NCI-H82 treated with DMSO at 0.1 percent for 48 hours (cell line): ENCODE measurements at regions not wholly inside any gene's neighbourhood (a gene's known extent, or its start where the extent isn't known, plus 50 kb on each side); places are given as distances from the start of the nearest gene placed in this dataset.
"Not testable (repeated sequence)": the region's sequence is repeated elsewhere in the genome, so short reads cannot be mapped to it uniquely, and the experiment has no call there.

Experiments
- DNase-seq: peaks from one replicate; lab custom pipeline; 2025; ENCODE audit not compliant: unreplicated experiment; lab: John Stamatoyannopoulos, UW

DNA sequence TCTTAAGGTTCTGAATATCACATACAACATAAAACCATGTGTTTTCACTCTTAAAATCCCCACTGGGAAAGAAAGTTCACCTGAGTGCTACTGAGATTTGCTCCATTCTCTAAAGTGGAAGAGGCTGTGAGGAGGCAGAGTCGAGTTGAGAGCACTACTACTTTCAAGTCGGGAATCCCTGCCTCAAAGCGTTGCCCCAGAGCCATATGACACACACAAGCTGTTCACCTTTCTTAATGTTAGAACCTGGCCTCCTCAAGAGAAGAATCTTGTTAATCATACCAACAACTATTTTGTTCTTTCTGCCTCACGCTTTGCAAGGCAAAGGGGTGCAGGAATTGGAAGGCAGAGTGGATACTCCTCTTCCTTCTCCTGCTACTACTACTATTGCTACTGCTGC, 149.7 kb upstream of the DAAM1 start:
- DNase-seq, result no peak

DNA sequence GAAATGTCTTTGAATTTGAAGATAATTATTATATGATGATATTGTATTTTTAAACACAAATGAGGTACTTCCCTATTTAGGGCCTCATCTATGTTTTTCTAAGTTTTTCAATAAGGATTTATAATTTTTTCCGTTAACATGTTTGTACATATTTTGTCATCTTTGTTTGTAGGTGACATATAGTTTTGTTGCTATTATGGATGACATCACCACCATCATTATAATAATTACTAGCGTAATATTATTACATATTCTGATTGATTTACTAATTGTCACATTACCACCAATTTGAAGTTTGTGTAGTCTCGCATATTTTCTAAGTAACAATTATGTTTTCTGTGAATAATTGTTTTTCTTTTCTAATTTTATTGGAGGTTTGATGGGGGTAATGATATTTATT, 147.2 kb upstream of the DAAM1 start:
- no peak for DNase-seq

DNA sequence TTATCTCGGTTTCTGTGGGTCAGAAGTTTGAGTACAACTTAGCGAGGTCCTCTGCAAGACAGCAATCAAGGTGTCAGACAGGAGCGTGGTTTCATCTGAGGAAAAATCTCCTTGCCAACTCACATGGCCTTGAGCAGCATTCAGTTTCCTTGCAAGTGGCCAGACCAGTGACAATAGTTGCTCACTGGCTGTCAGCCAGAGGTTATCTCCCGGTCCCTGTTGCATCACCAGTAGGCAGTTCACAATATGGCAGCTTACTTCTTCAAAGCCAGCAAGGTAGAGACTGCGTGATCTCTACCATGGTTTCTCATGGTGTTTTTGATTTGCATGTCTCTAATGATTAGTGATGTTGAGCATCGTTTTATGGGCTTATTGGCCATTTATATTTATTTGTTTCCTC, 143.8 kb upstream of the DAAM1 start:
- DNase-seq, result no peak

DNA sequence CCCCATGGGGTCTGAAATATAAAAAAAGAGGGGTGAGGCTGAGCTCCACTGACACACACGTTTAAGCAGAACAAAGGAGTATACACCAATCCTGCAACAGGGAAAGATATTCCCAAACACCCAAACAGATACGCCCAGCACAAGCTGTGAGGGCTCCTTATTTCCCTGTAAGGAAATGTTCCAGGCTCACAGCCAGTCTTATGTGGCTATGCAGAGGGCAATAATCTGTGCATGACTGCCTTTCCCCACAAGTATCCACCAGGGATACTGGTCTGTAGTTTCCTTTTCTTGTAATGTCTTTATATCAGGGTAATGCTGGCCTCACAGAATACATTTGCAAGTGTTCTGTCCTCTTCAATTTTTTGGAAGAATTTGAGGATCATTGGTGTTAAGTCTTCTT, 141.7 kb upstream of the DAAM1 start:
- no peak for DNase-seq

DNA sequence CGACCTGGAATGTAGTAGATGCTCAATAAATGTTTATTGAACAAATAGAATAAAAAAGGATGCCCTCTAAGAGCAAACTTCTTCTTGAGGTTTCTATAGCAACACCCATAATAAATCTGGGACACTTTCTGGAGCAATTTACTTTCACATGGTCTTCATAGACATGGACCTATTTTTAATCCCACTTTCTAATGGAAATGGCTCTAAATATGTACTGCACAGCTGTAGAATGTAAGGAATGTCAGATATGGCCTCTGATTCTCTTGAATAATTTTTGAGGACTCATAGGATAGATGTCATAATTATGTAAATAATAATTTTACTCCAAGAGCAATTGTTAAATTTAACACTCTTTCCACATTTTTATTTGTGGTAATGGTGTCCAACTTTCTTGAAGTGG, 133.5 kb upstream of the DAAM1 start:
- no peak for DNase-seq

DNA sequence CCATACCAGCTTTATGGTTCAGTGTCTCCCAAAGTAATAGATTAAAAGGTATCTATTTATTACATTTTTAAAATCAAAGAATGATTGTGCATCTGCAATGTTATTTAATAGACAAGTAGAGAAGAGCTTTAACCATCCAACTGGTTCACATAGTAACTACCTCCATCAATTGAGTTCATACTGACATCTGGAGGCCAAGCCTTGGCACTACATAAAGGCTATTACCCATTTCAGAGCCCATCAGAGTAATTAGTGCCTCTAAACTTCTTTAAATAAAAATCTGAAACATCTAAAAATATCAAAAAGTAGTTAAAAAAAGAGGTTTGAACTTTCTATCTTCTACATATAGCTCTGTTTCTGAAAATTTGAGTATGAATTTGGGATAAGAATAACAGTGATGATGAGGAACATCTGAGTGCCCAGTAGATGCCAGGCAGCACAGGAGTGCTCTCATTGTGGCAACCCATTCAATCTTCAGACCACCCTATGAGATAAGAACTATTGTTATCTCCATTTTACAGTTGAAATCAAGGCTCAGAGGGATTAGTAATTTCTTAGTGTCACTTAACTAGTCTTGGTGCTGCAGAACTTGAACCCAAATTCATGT, 132.9 kb upstream of the DAAM1 start:
- no peak for DNase-seq

DNA sequence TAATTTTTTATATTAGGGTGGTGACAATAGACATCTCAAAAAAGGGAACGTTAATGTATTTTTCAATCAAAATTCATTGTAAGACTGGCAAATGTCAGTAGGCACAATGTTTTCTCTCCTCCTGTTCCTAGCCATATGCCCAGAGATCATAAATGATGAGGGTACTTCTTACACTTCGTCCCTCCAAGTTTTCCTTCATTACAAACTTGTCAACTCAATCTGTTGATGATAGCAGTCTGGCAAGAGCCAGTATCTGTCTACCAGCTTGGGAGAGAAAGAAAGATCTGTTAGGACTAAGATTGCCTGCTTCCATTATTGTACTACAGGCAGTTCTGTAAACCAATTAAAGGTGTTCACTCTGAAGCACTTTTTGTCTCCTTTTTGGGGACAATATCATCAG, 130.9 kb upstream of the DAAM1 start:
- no peak for DNase-seq

DNA sequence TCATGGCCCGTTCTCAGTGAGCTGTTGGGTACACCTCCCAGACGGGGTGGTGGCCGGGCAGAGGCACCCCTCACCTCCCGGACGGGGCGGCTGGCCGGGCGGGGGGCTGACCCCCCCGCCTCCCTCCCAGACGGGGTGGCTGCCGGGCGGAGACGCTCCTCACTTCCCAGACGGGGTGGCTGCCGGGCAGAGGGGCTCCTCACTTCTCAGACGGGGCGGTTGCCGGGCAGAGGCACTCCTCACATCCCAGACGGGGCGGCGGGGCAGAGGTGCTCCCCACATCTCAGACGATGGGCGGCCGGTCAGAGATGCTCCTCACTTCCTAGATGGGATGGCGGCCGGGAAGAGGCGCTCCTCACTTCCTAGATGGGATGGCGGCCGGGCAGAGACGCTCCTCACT, 129.7 kb upstream of the DAAM1 start:
- not testable (repeated sequence) for DNase-seq

DNA sequence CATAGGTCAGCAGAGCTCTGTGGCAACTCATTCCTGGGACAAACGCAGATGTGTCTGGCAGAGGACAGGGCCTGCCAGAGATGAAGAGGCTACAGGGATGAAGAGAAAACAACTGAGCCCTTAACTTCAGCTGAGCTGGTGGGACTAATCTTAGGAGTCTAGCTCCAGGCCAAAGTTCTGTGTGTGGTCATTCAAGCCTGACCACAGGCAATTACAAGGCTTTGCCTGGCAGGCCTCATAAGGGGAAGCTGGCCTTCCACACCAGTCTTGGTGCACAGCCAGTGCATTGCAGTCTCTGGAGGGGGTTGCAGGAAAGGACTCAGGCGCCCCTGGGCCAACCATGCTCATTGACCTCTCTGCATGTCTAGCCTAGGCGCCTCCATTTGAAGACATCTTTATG, 127.6 kb upstream of the DAAM1 start:
- no peak for DNase-seq

DNA sequence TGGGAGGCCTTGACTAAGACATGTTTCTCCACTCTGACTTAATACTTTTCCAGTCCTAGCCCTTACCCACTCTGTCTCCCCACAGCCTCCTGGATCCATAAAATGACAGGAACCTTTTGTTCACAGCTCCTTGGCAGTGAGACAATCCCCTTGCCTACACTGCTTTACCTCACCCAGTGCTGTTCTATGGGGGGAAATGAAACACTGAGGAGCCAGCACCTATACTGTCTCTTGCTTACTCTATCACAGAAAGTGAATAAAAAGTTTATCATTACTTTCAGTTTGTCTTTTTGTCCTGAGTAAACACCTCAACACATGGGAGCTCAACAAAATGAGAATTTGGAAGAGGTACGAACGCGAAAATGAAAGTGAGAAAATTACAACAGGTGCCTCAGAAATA, 127.2 kb upstream of the DAAM1 start:
- DNase-seq, result no peak

DNA sequence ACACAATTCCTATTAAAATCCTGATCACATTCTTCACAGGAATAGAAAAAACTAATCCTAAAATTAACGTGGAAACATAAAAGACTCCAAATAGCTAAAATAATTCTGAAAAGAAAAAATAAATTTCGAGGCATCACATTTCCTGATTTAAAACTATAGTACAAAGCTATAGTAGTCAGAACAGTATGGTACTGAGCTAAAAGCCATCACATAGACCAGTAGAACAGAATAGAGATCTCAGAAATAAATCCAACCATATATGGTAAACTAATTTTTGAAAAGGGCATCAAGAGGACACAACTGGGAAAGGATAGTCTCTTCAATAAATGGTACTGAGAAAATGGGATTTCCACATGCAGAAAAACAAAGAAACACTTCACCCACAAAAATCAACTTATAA, 125.2 kb upstream of the DAAM1 start:
- no peak for DNase-seq

DNA sequence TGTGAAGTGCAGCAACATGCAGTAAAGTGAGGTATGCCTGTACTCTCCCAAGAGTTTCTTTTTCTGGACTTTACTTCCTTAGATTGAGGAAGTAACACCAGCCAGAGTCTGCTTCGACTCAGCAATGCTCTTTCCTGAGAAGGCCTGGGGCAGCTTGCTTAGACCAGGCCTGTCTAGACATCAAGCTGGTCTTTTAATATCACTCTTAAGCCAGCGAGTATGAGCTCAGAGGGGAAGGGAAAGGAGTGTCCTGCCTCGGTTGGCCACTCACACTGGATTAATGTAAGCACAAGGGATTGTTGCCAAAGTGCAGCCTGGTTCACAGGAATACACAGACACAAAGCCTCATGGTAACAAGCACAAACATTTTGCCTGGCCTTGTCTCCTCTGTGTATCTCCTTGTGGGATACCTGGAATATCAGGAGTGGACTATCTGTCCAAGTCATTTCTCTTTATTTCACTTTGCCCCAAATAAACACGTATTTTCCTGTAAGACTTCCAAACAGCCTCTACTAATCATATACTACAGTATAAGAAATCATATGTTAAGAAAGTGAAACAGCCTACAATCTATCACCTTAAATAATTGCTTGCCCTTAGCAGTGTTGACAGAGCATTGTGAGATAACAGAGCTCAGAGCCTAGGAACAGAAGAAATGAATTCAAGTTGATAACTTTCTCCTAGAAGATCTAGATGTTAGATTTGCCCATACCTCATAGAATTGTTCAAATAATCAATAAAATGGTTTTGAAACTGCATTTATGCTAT, 121.2 kb upstream of the DAAM1 start:
- no peak for DNase-seq

DNA sequence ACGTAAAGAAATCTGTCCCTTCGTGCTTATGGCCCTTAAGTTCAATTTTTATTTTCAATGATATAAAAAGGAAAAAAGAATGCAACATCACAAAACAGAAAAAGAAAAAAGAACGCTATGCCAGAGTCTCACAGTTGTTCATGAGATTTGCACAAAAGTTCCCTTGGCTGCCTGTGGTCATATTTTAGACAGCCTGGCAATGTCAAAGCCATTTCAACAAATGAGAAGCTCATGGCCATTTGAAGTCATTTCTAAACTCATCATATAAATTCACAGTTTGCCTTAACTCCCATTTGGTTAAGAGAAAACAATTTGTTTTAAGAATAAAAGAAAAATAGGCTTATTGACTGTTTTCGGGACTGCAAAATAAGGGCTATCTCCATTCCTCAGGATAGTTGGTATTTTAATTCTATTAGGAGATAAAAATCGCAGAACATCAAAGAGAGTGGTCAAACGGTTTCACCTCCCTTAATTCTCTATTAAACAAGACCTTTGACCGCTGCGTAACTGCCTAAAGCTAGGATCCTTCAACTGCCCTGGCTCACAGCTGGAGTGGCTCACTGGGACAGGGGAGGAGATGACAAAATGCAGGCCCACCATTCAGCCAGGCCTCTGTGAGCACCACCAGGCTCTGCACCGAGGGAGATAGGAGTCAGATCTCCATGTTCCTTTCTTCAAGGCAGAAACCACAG, 119.2 kb upstream of the DAAM1 start:
- DNase-seq, result no peak

DNA sequence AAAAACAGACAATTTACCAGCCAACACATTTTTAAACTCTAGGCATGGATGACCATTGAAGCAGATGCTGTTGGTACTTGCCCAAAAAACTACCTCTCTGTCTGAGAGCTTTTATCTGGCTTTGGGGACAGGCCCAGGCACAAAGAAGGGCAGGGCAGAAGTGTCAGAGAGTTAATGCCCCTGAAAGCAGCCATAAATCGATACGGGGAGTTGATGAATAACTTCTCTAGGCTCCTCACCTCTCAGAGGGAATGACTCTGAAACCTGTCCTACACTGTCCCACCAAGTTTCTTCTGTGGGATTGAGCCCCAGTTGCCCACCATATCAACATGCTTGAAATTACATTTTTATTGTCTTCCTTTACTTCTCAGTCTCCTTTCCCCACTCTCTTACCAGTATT, 113.0 kb upstream of the DAAM1 start:
- no peak for DNase-seq

DNA sequence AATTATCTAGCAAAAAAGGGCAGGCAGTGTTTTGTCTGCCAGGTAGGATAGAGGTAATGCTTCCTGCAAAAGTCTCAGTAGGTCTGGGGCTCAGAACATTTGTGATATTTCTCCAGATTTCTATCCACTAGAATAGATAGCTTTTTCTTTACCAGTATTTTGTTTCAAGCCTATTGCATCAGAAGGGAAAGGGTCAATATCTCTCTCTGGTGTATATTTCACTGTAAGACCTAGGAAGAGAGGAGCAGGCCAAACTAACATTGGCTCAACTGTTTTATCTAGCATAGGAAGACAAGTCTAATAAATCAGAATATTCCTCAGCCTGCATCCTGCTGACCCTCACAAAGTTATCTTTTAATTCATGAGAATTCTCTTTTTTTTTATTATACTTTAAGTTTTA, 106.7 kb upstream of the DAAM1 start:
- no peak for DNase-seq

DNA sequence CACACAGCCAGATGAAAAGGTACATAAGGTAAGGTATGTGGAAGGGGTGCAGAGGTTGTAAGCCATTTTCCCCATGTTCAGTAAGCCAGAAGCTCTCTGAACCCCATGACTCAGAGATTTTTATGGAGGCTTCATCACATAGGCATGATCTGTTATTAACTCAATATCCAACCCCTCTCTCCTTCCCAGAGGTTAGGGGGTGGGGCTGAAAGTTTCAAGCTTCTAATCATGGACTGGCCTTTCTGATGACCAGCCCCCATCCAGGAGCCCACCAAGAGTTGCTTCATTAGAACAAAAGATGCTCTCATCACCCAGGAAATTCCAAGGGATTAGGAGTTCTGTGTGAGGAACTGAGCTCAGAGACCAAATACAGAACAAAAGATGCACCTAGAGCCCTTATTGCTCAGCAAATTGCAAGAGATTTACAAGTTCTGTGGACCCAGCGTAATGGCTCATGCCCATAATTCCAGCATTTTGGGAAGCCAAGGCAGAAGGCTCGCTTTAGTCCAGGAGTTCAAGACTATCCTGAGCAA, 103.2 kb upstream of the DAAM1 start:
- DNase-seq, result no peak

DNA sequence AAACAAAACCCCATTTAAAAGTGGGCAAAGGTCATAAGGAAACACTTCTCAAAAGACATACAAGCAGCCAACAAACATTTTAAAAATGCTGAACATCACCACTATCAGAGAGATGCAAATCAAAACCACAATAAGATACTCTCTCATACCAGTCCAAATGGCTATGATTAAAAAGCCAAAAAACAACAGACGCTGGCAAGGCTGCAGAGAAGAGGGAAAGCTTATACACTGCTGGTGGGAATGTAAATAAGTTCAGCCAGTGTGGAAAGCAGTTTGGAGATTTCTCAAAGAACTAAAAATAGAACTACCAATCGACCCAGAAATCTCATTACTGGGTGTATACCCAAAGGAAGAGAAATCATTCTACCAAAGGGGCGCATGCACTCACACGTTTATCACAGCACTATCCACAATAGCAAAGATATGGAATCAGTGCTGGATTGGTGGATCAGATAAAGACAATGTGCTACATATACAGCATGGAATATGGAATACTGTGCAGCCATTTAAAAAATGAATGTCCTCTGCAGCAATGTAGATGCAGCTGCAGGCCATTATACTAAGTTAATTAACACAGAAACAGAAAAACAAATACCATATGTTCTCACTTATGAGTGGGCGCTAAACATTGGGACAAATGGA, 102.1 kb upstream of the DAAM1 start:
- DNase-seq, result peak; percentile 51

DNA sequence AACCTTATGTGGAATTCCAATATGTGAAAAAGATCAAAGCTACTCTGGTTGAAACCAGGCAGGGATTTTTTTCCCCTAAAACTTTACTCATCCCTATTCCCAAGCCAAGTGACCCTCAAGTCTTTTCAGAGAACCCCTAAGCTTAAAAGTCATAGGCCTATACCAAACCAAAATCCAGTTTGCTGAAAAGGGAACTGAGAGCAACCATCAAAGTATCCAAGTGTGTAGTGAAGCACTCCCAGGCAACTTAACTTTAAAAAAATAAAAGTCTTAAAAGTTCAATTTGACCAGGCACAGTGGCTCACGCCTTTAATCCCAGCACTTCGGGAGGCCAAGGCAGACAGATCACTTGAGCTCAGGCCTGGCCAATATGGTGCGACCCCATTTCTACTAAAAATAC, 101.2 kb upstream of the DAAM1 start:
- no peak for DNase-seq

DNA sequence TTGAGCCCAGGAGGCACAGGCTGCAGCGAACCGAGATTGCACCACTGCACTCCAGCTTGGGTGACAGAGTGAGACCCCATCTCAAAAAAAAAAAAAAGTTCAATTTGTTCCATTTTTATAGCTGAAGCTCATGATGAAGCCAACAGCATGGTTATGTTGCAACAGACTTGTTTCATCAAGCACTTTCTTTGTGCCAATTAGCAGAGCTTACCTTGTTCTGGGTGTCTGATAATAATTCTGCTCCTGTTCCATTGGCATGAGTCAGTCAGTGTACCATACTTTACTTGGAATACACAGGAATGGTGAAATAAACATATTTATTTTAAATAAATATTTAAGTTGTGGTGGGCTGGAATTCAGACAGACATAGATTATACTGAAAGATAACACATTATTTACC, 100.8 kb upstream of the DAAM1 start:
- DNase-seq, result no peak

DNA sequence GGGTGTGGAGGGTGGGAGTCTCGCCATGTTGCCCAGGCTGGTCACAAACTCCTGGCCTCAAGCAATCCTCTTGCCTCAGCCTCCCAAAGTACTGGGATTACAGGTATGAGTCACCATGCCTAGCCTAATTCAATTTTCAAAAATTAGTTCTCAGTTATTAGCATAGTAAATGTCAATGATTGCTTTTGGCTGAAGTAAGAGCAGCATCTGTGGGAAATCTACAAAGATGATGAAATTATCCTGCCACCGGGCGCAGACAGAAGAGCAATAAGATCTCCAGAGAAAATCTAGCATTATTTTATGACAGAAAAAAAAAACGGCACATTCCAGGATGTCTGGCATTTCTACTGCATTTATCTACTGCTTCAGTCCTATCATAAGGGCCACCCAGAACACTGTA, 97.9 kb upstream of the DAAM1 start:
- DNase-seq, result no peak

DNA sequence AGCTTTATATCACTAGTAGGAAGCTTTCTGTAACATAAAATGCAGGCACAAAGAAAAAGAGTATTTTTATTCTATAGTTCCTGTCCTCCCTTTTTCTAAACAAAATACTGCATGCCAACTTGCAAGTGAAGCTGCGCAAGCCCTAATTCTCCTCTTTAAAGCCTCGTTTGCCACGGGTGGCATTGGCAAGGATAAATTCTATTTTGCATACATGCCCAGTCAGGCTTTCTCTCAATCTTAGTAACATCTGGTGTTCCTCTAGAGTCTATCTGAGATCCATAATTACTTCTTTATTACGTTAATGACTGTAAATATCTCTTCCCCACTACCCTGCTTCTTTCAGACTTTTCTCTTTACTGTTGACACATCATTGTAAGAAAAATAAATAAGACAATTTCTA, 97.1 kb upstream of the DAAM1 start:
- DNase-seq, result no peak

DNA sequence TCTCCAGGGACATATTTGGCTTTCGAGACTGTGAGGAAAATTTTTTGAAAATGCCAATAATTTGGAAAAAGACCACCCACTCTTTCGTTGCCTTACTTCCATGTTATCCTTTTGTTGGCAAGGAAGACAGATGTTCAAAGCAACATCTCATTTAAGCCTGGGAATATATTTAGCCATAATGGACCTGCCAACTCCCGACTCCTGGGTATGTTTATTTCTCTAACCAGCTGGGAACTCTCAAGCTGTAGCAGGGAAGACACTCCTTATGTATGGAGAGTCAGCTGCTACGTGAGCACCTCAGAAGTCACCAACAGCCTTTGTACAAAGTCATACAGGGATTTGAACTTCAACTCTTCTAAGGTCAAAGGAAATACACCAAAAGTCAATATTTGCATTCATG, 96.5 kb upstream of the DAAM1 start:
- DNase-seq, result no peak
